CD4-positive, alpha-beta T cell treated with Interleukin-10 for 1 hour (primary cell): ENCODE measurements at regions not wholly inside any gene's neighbourhood (a gene's known extent, or its start where the extent isn't known, plus 50 kb on each side); places are given as distances from the start of the nearest gene placed in this dataset.

Source experiments
- DNase-seq: peaks from one replicate; pipeline ENCODE4 v3.0.0-alpha.2; 2020

GRCh38 chr15:89399238-89400115, 64.9 kb upstream of the POLG start:
- peak; percentile 36 for DNase-seq

GRCh38 chr15:89398896-89399237, 64.2 kb upstream of the POLG start:
- DNase-seq = no peak

GRCh38 chr15:89397653-89398023, 63.0 kb upstream of the POLG start:
- DNase-seq = no peak

GRCh38 chr15:89396723-89397652, 62.4 kb upstream of the POLG start:
- no peak for DNase-seq

GRCh38 chr15:89395996-89396395, 61.4 kb upstream of the POLG start:
- DNase-seq = no peak

GRCh38 chr15:89395461-89395871, 60.8 kb upstream of the POLG start:
- DNase-seq = no peak

GRCh38 chr15:89395031-89395430, 60.4 kb upstream of the POLG start:
- no peak for DNase-seq

- DNase-seq = no peak
Measured at GRCh38 chr15:89393056-89393455, 58.4 kb upstream of the POLG start.

GRCh38 chr15:89391685-89392257, 57.1 kb upstream of the POLG start:
- no peak for DNase-seq

- DNase-seq = no peak
Measured at GRCh38 chr15:89389841-89390603, 55.4 kb upstream of the POLG start.

GRCh38 chr15:89387140-89387903, 52.7 kb upstream of the POLG start:
- DNase-seq = no peak

GRCh38 chr15:89385596-89386331, 51.1 kb upstream of the POLG start:
- no peak for DNase-seq
